Smooth muscle cell (in vitro differentiated cells): ENCODE measurements at regions not wholly inside any gene's neighbourhood (a gene's known extent, or its start where the extent isn't known, plus 50 kb on each side); places are given as distances from the start of the nearest gene placed in this dataset.
"Not testable (repeated sequence)": the region's sequence is repeated elsewhere in the genome, so short reads cannot be mapped to it uniquely, and the experiment has no call there.

ENCODE experiments used
- DNase-seq: peaks from one replicate; lab custom pipeline; 2025; ENCODE audit not compliant: unreplicated experiment; lab: John Stamatoyannopoulos, UW
- H2AFZ ChIP-seq: fragments of 200-600 bp; sonication (generic); 2 replicates; pipeline ENCODE4 v1.6.0; 2016; ENCODE audit warnings: antibody characterized with exemption, low read depth, mild to moderate bottlenecking
- H3F3A ChIP-seq: fragments of 200-600 bp; sonication (generic); 2 replicates; pipeline ENCODE4 v1.6.0; 2017; ENCODE audit warnings: antibody characterized with exemption, low read depth
- H3K27ac ChIP-seq: fragments of 200-600 bp; sonication (generic); 2 replicates; pipeline ENCODE4 v1.5.1; 2016; ENCODE audit warnings: low read depth, mild to moderate bottlenecking
- H3K27me3 ChIP-seq: fragments of 200-600 bp; sonication (generic); 2 replicates; pipeline ENCODE4 v1.6.1; 2016; ENCODE audit warnings: low read depth, mild to moderate bottlenecking
- H3K36me3 ChIP-seq: fragments of 200-600 bp; sonication (generic); 2 replicates; pipeline ENCODE4 v1.5.1; 2016; ENCODE audit warnings: low read depth
- H3K4me1 ChIP-seq: fragments of 200-600 bp; sonication (generic); 2 replicates; pipeline ENCODE4 v1.5.1; 2016; ENCODE audit warnings: low read depth
- H3K4me2 ChIP-seq: fragments of 200-600 bp; sonication (generic); 2 replicates; pipeline ENCODE4 v1.6.0; 2016; ENCODE audit warnings: mild to moderate bottlenecking
- H3K4me3 ChIP-seq: fragments of 200-600 bp; sonication (generic); 2 replicates; pipeline ENCODE4 v1.5.1; 2016; ENCODE audit warnings: mild to moderate bottlenecking
- H3K79me2 ChIP-seq: fragments of 200-600 bp; sonication (generic); 2 replicates; pipeline ENCODE4 v1.6.0; 2016; ENCODE audit warnings: low read depth, mild to moderate bottlenecking
- H3K9ac ChIP-seq: fragments of 200-600 bp; sonication (generic); 2 replicates; pipeline ENCODE4 v1.6.0; 2016; ENCODE audit warnings: low read depth
- H3K9me3 ChIP-seq: fragments of 200-600 bp; sonication (generic); replicated peaks from 2 replicates; pipeline ENCODE4 v1.5.1; 2016; ENCODE audit warnings: low read depth
- H4K20me1 ChIP-seq: fragments of 200-600 bp; sonication (generic); 2 replicates; pipeline ENCODE4 v1.6.0; 2016; ENCODE audit warnings: low read depth
- CTCF ChIP-seq: fragments of 200-600 bp; sonication (generic); IDR thresholded peaks from 2 replicates; pipeline ENCODE4 v1.5.1; 2017; ENCODE audit warnings: borderline replicate concordance, mild to moderate bottlenecking, antibody characterized with exemption; ENCODE audit not compliant: insufficient read depth, poor library complexity, severe bottlenecking
- WGBS: methylation state at CpG from one replicate; pipeline ENCODE4 v1.1.7; 2016; ENCODE audit warnings: low lambda C conversion rate; 5-methylcytosine and 5-hydroxymethylcytosine counted together

- WGBS: 79% methylated on average over 6 of the region's 6 CpGs
- no peaks in the 10 kb centered on the region for H3K27me3 ChIP-seq
- no peak overlapping the region for H2AFZ ChIP-seq
Measured at GRCh38 chr6:48959251-48960060, 503.6 kb downstream of the MMUT start.

GRCh38 chr6:48957781-48958180, 505.3 kb downstream of the MMUT start:
- no peaks in the 10 kb centered on the region for H4K20me1 ChIP-seq
- no peaks in the 10 kb centered on the region for H3K36me3 ChIP-seq
- WGBS: 82% methylated on average over 5 of the region's 5 CpGs
- H2AFZ ChIP-seq: no peak overlapping the region
- H3K9me3 ChIP-seq: no peaks in the 10 kb centered on the region
- H3K79me2 ChIP-seq: no peaks in the 10 kb centered on the region
- H3K9ac ChIP-seq: no peak overlapping the region
- H3K27me3 ChIP-seq: no peaks in the 10 kb centered on the region
- H3K4me3 ChIP-seq: no peak overlapping the region
- TF ChIP-seq CTCF: no peak
- no peak overlapping the region for H3K4me2 ChIP-seq
- H3K4me1 ChIP-seq: no peaks in the 10 kb centered on the region
- H3K27ac ChIP-seq: no peak overlapping the region
- no peak for DNase-seq
- H3F3A ChIP-seq: no peaks in the 10 kb centered on the region

More at GRCh38 chr6:48959251-48960060, 503.6 kb downstream of the MMUT start:
- H3K4me3 ChIP-seq: no peak overlapping the region
- no peak overlapping the region for H3K9ac ChIP-seq
- H3K79me2 ChIP-seq: no peaks in the 10 kb centered on the region
- no peak overlapping the region for H3K27ac ChIP-seq
- no peaks in the 10 kb centered on the region for H3K4me1 ChIP-seq
- H3K36me3 ChIP-seq: no peaks in the 10 kb centered on the region
- no peaks in the 10 kb centered on the region for H4K20me1 ChIP-seq
- DNase-seq: no peak
- no peak overlapping the region for H3K4me2 ChIP-seq
- no peaks in the 10 kb centered on the region for H3K9me3 ChIP-seq
- no peaks in the 10 kb centered on the region for H3F3A ChIP-seq
- no peak for TF ChIP-seq CTCF

GRCh38 chr6:48951917-48952316, 511.1 kb downstream of the MMUT start:
- no peaks in the 10 kb centered on the region for H4K20me1 ChIP-seq
- no peak overlapping the region for H3K4me2 ChIP-seq
- H3K9ac ChIP-seq: no peak overlapping the region
- H3K27me3 ChIP-seq: no peaks in the 10 kb centered on the region
- no peak overlapping the region for H2AFZ ChIP-seq
- no peaks in the 10 kb centered on the region for H3K36me3 ChIP-seq
- H3K27ac ChIP-seq: no peak overlapping the region
- H3F3A ChIP-seq: no peaks in the 10 kb centered on the region
- H3K4me3 ChIP-seq: no peak overlapping the region
- no peaks in the 10 kb centered on the region for H3K4me1 ChIP-seq
- DNase-seq: no peak
- 89% methylated on average over 2 of the region's 2 CpGs for whole genome bisulfite sequencing
- no peaks in the 10 kb centered on the region for H3K79me2 ChIP-seq
- TF ChIP-seq CTCF: no peak
- H3K9me3 ChIP-seq: no peaks in the 10 kb centered on the region

- H3K36me3 ChIP-seq, H3K4me2 ChIP-seq, H3K27ac ChIP-seq, H3K27me3 ChIP-seq, H3K9ac ChIP-seq, H3F3A ChIP-seq, H3K9me3 ChIP-seq, H3K4me1 ChIP-seq, H2AFZ ChIP-seq, H4K20me1 ChIP-seq, H3K4me3 ChIP-seq, DNase-seq, H3K79me2 ChIP-seq: not testable (repeated sequence)
- 88% methylated on average over 4 of the region's 4 CpGs for WGBS
Measured at GRCh38 chr6:48944276-48944675, 518.8 kb downstream of the MMUT start.
